ENCODE measurements at regions not wholly inside any gene's neighbourhood (a gene's known extent, or its start where the extent isn't known, plus 50 kb on each side); places are given as distances from the start of the nearest gene placed in this dataset.

- Histone ChIP-seq H3K36me3 (ENCODE audit: low read depth, missing control alignments) (no peaks in the 10 kb centered on the region), H3K9me3 (no peaks in the 10 kb centered on the region), H3K4me1 (no peaks in the 10 kb centered on the region), H3K27me3 (no peaks in the 10 kb centered on the region), H3K27ac (peak overlapping the region in 1 of 2 donors; percentile 19), H3K4me3 (no peak overlapping the region)
- DNase-seq, result peak; percentile 15
- WGBS, 2 donors, result 44 to 46% methylated on average over 7 of the region's 7 CpGs
- intact Hi-C loops (cut with DNase I; ENCODE audit: low total_unique reads), result no loop called here
- TF ChIP-seq POLR2A (IDR thresholded peaks at IDR 0.05) (no peak), CTCF (IDR thresholded peaks at IDR 0.05) (no peak)
Observed at GRCh38 chr5:124341066-124341858, 405.2 kb downstream of the ZNF608 start.

- H3K27ac ChIP-seq, result no peak overlapping the region
- no peaks in the 10 kb centered on the region for H3K4me1 ChIP-seq
- TF ChIP-seq POLR2A (IDR thresholded peaks at IDR 0.05) (no peak), CTCF (IDR thresholded peaks at IDR 0.05) (no peak)
- H3K36me3 ChIP-seq (ENCODE audit: low read depth, missing control alignments), result no peaks in the 10 kb centered on the region
- H3K27me3 ChIP-seq, result no peaks in the 10 kb centered on the region
- H3K9me3 ChIP-seq, result no peaks in the 10 kb centered on the region
- no peak for DNase-seq
- intact Hi-C loops (cut with DNase I; ENCODE audit: low total_unique reads), result no loop called here
- no peak overlapping the region for H3K4me3 ChIP-seq
Observed at GRCh38 chr5:124337996-124338395, 408.4 kb downstream of the ZNF608 start.

GRCh38 chr5:124333298-124333979 is 413.0 kb downstream of the ZNF608 start:
- no peak for TF ChIP-seq POLR2A (IDR thresholded peaks at IDR 0.05)
- TF ChIP-seq CTCF (IDR thresholded peaks at IDR 0.05), result no peak
- Histone ChIP-seq H3K27ac (no peak overlapping the region), H3K36me3 (ENCODE audit: low read depth, missing control alignments) (no peaks in the 10 kb centered on the region), H3K9me3 (no peaks in the 10 kb centered on the region), H3K4me3 (no peak overlapping the region), H3K27me3 (no peaks in the 10 kb centered on the region), H3K4me1 (no peaks in the 10 kb centered on the region)
- WGBS, 2 donors, result 88 to 96% methylated on average over 4 of the region's 4 CpGs
- intact Hi-C loops (cut with DNase I; ENCODE audit: low total_unique reads), result no loop called here
- no peak for DNase-seq

GRCh38 chr5:124332273-124332672 is 414.2 kb downstream of the ZNF608 start:
- Histone ChIP-seq H3K27ac (no peak overlapping the region), H3K9me3 (no peaks in the 10 kb centered on the region), H3K27me3 (no peaks in the 10 kb centered on the region), H3K4me3 (no peak overlapping the region), H3K36me3 (ENCODE audit: low read depth, missing control alignments) (no peaks in the 10 kb centered on the region), H3K4me1 (no peaks in the 10 kb centered on the region)
- whole genome bisulfite sequencing, 2 donors, result 95 to 99% methylated on average over 3 of the region's 3 CpGs
- intact Hi-C loops (cut with DNase I; ENCODE audit: low total_unique reads), result no loop called here
- DNase-seq, result no peak
- no peak for TF ChIP-seq POLR2A (IDR thresholded peaks at IDR 0.05)
- no peak for TF ChIP-seq CTCF (IDR thresholded peaks at IDR 0.05)
